ENCODE measurements at regions not wholly inside any gene's neighbourhood (a gene's known extent, or its start where the extent isn't known, plus 50 kb on each side); places are given as distances from the start of the nearest gene placed in this dataset.
"Not testable (repeated sequence)": the region's sequence is repeated elsewhere in the genome, so short reads cannot be mapped to it uniquely, and the experiment has no call there.

GRCh38 chr4:189711956-189712355, 228.7 kb upstream of the FRG1 start:
- TF ChIP-seq POLR2A (IDR thresholded peaks at IDR 0.05; ENCODE audit: low read depth, low read length); POLR2AphosphoS5 (IDR thresholded peaks at IDR 0.05; ENCODE audit: low read depth, low read length); TAF1 (IDR thresholded peaks at IDR 0.05; ENCODE audit: borderline replicate concordance, low read depth, low read length): not testable (repeated sequence)

Data from GM12892 (cell line).